GM12878 (cell line): ENCODE measurements at regions not wholly inside any gene's neighbourhood (a gene's known extent, or its start where the extent isn't known, plus 50 kb on each side); places are given as distances from the start of the nearest gene placed in this dataset.

ENCODE experiments used
- ATAC-seq: fragments of 200-7000 bp; cut with Tn5 transposase; 3 replicates; pipeline ENCODE4 v1.9.1; 2020; ENCODE audit warnings: mild to moderate bottlenecking, moderate library complexity
- BruUV-seq: library from RNA; stranded (reverse); fragments of 400-500 nt; replicated peaks from 2 replicates; lab custom pipeline; 2021; lab: Mats Ljungman, UMichigan
- CTCF ChIA-PET: fragments of 300-600 bp; sonication (Branson Sonifier 250); formaldehyde crosslinking; extraction: SDS; loops from one replicate; lab custom pipeline; 2021; ENCODE audit warnings: inconsistent platforms; lab: Yijun Ruan, JAX
- POLR2A ChIA-PET: fragments of 350-600 bp; formaldehyde crosslinking; extraction: SDS; loops from one replicate; lab custom pipeline; 2021; ENCODE audit warnings: inconsistent platforms; lab: Charles Lee
- RAD21 ChIA-PET: fragments of 300-600 bp; sonication (Branson Sonifier 250); formaldehyde crosslinking; loops from one replicate; lab custom pipeline; 2023; ENCODE audit warnings: antibody characterized with exemption; ENCODE audit not compliant: unreplicated experiment; lab: Charles Lee
- SMC1A ChIA-PET: fragments of 300-600 bp; sonication (Branson Sonifier 250); formaldehyde crosslinking; loops from one replicate; lab custom pipeline; 2023; ENCODE audit not compliant: unreplicated experiment, uncharacterized antibody; lab: Charles Lee
- DNase-seq: peaks from one replicate; pipeline ENCODE4 v3.0.0-alpha.2; 2011; ENCODE audit warnings: low read depth, low spot score
- FAIRE-seq: peaks from 3 replicates; lab custom pipeline; 2011; peaks lifted over from hg19 to GRCh38; lab: Jason Lieb, UNC
- H2AFZ ChIP-seq: 2 replicates; pipeline ENCODE4 v1.6.0; 2011; ENCODE audit warnings: low read depth, low read length, control low read depth; ENCODE audit not compliant: control insufficient read depth
- H3K27ac ChIP-seq: 2 replicates; pipeline ENCODE4 v1.5.1; 2011; ENCODE audit warnings: control low read depth; ENCODE audit not compliant: control insufficient read depth, insufficient read depth
- H3K27me3 ChIP-seq, 2 experiments: replicated peaks in 1 of 2; 2 replicates each; pipeline versions ENCODE4 v1.6.0 to v1.6.1; 2011; ENCODE audit warnings: low read length in 1 of 2; ENCODE audit not compliant: control insufficient read depth in 2 of 2, insufficient read depth in 2 of 2
- H3K36me3 ChIP-seq, 2 experiments: 2 replicates each; pipeline ENCODE4 v1.5.1; 2011; ENCODE audit warnings: low read length in 1 of 2; ENCODE audit not compliant: control insufficient read depth in 2 of 2, insufficient read depth in 2 of 2
- H3K4me1 ChIP-seq: 2 replicates; pipeline ENCODE4 v1.6.1; 2011; ENCODE audit warnings: mild to moderate bottlenecking, low read length, moderate library complexity, mixed read lengths; ENCODE audit not compliant: control insufficient read depth, insufficient read depth
- H3K4me2 ChIP-seq: 2 replicates; pipeline ENCODE4 v1.6.0; 2011; ENCODE audit warnings: control low read depth; ENCODE audit not compliant: control insufficient read depth, insufficient read depth
- H3K4me3 ChIP-seq: fragments of 200-600 bp; sonication (generic); 2 replicates; pipeline ENCODE4 v1.5.1; 2016
- H3K79me2 ChIP-seq: 2 replicates; pipeline ENCODE4 v1.6.0; 2011; ENCODE audit warnings: low read length; ENCODE audit not compliant: control insufficient read depth, insufficient read depth
- H3K9ac ChIP-seq: 2 replicates; pipeline ENCODE4 v1.8.0; 2011; ENCODE audit warnings: low read length, control low read depth, mixed read lengths; ENCODE audit not compliant: control insufficient read depth, insufficient read depth
- H3K9me3 ChIP-seq: replicated peaks from 3 replicates; pipeline ENCODE4 v1.5.1; 2011; ENCODE audit warnings: mild to moderate bottlenecking, low read length; ENCODE audit not compliant: control insufficient read depth, insufficient read depth
- H4K20me1 ChIP-seq: 2 replicates; pipeline ENCODE4 v1.6.0; 2011; ENCODE audit not compliant: control insufficient read depth, insufficient read depth
- EED ChIP-seq: sonication (generic); IDR thresholded peaks from 2 replicates; pipeline ENCODE4 v1.6.1; 2016; ENCODE audit warnings: antibody characterized with exemption, low read depth
- IKZF2 ChIP-seq, 2 experiments: fragments of 450-650 bp; IDR thresholded peaks; 2 replicates each; pipeline ENCODE4 v1.6.1; 2017; ENCODE audit warnings: mild to moderate bottlenecking in 2 of 2, moderate library complexity in 2 of 2
- IRF4 ChIP-seq: IDR thresholded peaks from 2 replicates; pipeline ENCODE4 v1.6.1; 2011; ENCODE audit warnings: low read depth, low read length
- MXI1 ChIP-seq: fragments of 150-350 bp; IDR thresholded peaks from 2 replicates; pipeline ENCODE4 v1.6.1; 2011; ENCODE audit warnings: low read depth, mild to moderate bottlenecking, inconsistent platforms, low read length, improper control_type of control experiment
- RBBP5 ChIP-seq: fragments of 200-600 bp; sonication (generic); conservative IDR thresholded peaks from 2 replicates; pipeline ENCODE4 v1.6.1; 2016
- SMARCA5 ChIP-seq: fragments of 450-650 bp; IDR thresholded peaks from 2 replicates; pipeline ENCODE4 v1.6.1; 2017; ENCODE audit warnings: mild to moderate bottlenecking
- WRNIP1 ChIP-seq: IDR thresholded peaks from 2 replicates; pipeline ENCODE4 v1.6.1; 2011; ENCODE audit warnings: low read depth, low read length, improper control_type of control experiment, borderline replicate concordance
- WGBS: methylation state at CpG from one replicate; pipeline ENCODE4 v1.1.6; 2016; ENCODE audit warnings: low lambda C conversion rate; ENCODE audit not compliant: insufficient replicate concordance, insufficient coverage; ENCODE audit errors: missing lambda C conversion rate; 5-methylcytosine and 5-hydroxymethylcytosine counted together
- in situ Hi-C: fragments of 300-500 bp; cut with MboI; formaldehyde crosslinking; loops from 9 replicates; pipeline ENCODE4 v1.14.3; 2018; ENCODE audit warnings: mixed read lengths
- intact Hi-C: fragments of 100-400 bp; cut with micrococcal nuclease; formaldehyde crosslinking; loops from one replicate; pipeline ENCODE4 v1.14.2; 2022; ENCODE audit not compliant: unreplicated experiment
- TF ChIP-seq, protein P1 (sequence below): IDR thresholded peaks from 2 replicates; pipeline ENCODE4 v1.6.1; 2011; ENCODE audit warnings: low read depth, low read length, improper control_type of control experiment, borderline replicate concordance
- TF ChIP-seq, protein P2 (sequence below): IDR thresholded peaks from 2 replicates; pipeline ENCODE4 v1.6.1; 2012; ENCODE audit warnings: mild to moderate bottlenecking, low read depth, low read length
- TF ChIP-seq, protein P3 (sequence below): fragments of 450-650 bp; IDR thresholded peaks from 2 replicates; pipeline ENCODE4 v1.6.1; 2017; ENCODE audit warnings: borderline replicate concordance

- H2AFZ ChIP-seq, result no peak overlapping the region
- TF ChIP-seq IRF4 (no peak), SMARCA5 (no peak), MXI1 (no peak), RBBP5 (no peak), IKZF2 (IDR thresholded peaks at IDR 0.05) (no peak), EED (no peak), WRNIP1 (no peak)
- TF ChIP-seq, protein P1, sequence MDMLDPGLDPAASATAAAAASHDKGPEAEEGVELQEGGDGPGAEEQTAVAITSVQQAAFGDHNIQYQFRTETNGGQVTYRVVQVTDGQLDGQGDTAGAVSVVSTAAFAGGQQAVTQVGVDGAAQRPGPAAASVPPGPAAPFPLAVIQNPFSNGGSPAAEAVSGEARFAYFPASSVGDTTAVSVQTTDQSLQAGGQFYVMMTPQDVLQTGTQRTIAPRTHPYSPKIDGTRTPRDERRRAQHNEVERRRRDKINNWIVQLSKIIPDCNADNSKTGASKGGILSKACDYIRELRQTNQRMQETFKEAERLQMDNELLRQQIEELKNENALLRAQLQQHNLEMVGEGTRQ, result no peak
- TF ChIP-seq, protein P2, sequence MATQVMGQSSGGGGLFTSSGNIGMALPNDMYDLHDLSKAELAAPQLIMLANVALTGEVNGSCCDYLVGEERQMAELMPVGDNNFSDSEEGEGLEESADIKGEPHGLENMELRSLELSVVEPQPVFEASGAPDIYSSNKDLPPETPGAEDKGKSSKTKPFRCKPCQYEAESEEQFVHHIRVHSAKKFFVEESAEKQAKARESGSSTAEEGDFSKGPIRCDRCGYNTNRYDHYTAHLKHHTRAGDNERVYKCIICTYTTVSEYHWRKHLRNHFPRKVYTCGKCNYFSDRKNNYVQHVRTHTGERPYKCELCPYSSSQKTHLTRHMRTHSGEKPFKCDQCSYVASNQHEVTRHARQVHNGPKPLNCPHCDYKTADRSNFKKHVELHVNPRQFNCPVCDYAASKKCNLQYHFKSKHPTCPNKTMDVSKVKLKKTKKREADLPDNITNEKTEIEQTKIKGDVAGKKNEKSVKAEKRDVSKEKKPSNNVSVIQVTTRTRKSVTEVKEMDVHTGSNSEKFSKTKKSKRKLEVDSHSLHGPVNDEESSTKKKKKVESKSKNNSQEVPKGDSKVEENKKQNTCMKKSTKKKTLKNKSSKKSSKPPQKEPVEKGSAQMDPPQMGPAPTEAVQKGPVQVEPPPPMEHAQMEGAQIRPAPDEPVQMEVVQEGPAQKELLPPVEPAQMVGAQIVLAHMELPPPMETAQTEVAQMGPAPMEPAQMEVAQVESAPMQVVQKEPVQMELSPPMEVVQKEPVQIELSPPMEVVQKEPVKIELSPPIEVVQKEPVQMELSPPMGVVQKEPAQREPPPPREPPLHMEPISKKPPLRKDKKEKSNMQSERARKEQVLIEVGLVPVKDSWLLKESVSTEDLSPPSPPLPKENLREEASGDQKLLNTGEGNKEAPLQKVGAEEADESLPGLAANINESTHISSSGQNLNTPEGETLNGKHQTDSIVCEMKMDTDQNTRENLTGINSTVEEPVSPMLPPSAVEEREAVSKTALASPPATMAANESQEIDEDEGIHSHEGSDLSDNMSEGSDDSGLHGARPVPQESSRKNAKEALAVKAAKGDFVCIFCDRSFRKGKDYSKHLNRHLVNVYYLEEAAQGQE, result no peak
- TF ChIP-seq, protein P3, sequence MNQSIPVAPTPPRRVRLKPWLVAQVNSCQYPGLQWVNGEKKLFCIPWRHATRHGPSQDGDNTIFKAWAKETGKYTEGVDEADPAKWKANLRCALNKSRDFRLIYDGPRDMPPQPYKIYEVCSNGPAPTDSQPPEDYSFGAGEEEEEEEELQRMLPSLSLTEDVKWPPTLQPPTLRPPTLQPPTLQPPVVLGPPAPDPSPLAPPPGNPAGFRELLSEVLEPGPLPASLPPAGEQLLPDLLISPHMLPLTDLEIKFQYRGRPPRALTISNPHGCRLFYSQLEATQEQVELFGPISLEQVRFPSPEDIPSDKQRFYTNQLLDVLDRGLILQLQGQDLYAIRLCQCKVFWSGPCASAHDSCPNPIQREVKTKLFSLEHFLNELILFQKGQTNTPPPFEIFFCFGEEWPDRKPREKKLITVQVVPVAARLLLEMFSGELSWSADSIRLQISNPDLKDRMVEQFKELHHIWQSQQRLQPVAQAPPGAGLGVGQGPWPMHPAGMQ, result no peak
- H3K36me3 ChIP-seq, result no peaks in the 10 kb centered on the region
- DNase-seq, result no peak
- no peak overlapping the region for H3K9ac ChIP-seq
- no peak overlapping the region for H3K27ac ChIP-seq
- no peak for ATAC-seq
- WGBS, result 0% methylated on average over 3 of the region's 3 CpGs
- no peaks in the 10 kb centered on the region for H3K4me1 ChIP-seq
- RAD21 ChIA-PET, result no interaction called here
- H3K79me2 ChIP-seq, result no peaks in the 10 kb centered on the region
- H3K9me3 ChIP-seq, result no peaks in the 10 kb centered on the region
- no peaks in the 10 kb centered on the region for H4K20me1 ChIP-seq
- no peak overlapping the region for H3K4me3 ChIP-seq
- H3K27me3 ChIP-seq, result no peaks in the 10 kb centered on the region
- CTCF ChIA-PET, result no interaction called here
- FAIRE-seq, result no peak
- POLR2A ChIA-PET, result no interaction called here
- SMC1A ChIA-PET, result no interaction called here
- in situ Hi-C loops (no loop called here), intact Hi-C loops (no loop called here)
- no TSS peak for BruUV-seq
- H3K4me2 ChIP-seq, result no peak overlapping the region
Observed at GRCh38 chr16:8430401-8430800, 159.9 kb downstream of the TMEM114 start.
